T-helper 17 cell (primary cell): ENCODE measurements at regions not wholly inside any gene's neighbourhood (a gene's known extent, or its start where the extent isn't known, plus 50 kb on each side); places are given as distances from the start of the nearest gene placed in this dataset.

Experiments used
- ATAC-seq: fragments of 150-1000 bp; cut with Tn5 transposase; 2 replicates; pipeline ENCODE4 v1.10.0; 2021; ENCODE audit warnings: mild to moderate bottlenecking, moderate library complexity
- DNase-seq, 3 donors: peaks; one replicate each; pipeline versions ENCODE4 v3.0.0 to v3.0.0-alpha.2; 2020 to 2021
- H3K9me3 ChIP-seq: one replicate; pipeline ENCODE4 v1.7.0; 2013; ENCODE audit warnings: low read length, mild to moderate bottlenecking; ENCODE audit not compliant: control insufficient read depth, poor library complexity, severe bottlenecking
- H3K27ac Mint-ChIP-seq: one replicate; pipeline ENCODE4 v1.8.0; 2022; ENCODE audit warnings: mild to moderate bottlenecking, moderate library complexity, mixed read lengths
- H3K27me3 Mint-ChIP-seq: one replicate; pipeline ENCODE4 v1.8.0; 2022; ENCODE audit warnings: mixed read lengths
- H3K36me3 Mint-ChIP-seq: one replicate; pipeline ENCODE4 v1.8.0; 2022; ENCODE audit warnings: low read depth, mixed read lengths
- H3K4me1 Mint-ChIP-seq: one replicate; pipeline ENCODE4 v1.8.0; 2022; ENCODE audit warnings: mild to moderate bottlenecking, mixed read lengths
- H3K4me3 Mint-ChIP-seq: one replicate; pipeline ENCODE4 v1.8.0; 2022; ENCODE audit warnings: mild to moderate bottlenecking, moderate library complexity, mixed read lengths

DNA sequence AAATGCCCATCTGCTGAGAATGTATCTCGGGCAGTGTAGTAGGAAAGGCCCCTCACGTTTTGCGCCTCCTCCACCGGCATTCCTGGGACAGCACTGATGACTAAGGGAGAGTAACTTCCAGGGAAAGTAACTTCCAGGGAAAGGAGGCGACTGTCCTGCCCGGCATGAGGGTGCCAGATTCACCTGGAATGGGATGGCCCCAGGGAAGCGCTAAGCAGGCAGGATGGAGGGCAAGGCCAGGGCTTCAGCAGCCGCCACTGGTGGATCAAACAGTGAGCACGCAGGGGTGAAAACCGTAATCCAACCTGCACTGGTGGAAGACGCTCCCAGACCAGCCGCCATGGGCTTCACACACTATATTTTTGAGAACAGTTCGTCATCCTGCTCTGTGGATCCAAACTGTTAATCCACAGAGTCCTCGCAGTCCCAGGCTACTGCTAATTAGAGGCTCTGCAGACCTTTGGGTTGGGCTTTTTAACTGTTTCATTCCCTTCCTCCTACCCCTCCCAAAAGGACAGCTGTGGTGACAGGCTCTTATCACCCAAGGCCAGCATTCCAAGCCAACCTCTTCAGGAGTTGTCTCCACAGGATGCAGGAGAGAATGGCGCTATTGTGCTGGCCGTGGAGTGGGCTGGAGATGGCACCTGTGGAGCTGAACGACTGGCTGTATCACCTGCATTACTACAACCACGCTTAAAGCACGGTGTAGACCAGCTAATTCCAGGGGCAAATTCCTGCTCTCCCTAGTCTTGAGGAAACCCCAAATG, 178.9 kb downstream of the DLL1 start:
- no peak overlapping the region for H3K27ac Mint-ChIP-seq
- H3K9me3 ChIP-seq = no peaks in the 10 kb centered on the region
- no peak overlapping the region for H3K4me3 Mint-ChIP-seq
- H3K4me1 Mint-ChIP-seq = peaks cover 5% of the 10 kb centered on the region
- DNase-seq (no peak), ATAC-seq (no peak)
- H3K27me3 Mint-ChIP-seq = peaks cover 24% of the 10 kb centered on the region
- no peaks in the 10 kb centered on the region for H3K36me3 Mint-ChIP-seq

DNA sequence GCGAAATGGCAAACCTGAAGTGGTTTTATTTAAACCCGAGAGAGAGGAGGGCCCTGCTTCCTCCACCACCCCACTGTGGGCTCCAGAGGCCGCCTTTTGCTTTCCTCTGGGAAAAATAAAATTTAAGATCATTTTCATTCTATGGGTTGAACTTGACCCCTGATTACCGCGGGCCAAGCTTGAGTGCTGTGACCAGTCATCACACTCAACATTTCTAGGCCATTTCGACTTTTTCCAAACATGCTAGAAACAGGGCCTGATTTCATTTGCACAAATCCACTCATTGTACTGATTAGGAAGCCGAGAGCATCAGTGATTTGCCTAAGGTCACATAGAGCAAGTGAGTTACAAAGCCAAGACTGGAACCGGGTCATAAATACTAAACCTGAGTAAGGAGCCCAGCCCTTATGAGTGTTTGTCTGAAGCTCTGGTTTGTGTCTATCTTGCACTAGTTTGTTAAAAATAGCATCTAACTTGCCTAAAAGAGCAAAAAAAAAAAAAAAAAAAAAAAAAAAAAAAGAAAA, 179.7 kb downstream of the DLL1 start:
- Mint-ChIP-seq H3K27ac (no peak overlapping the region), H3K4me1 (peaks cover 5% of the 10 kb centered on the region), H3K36me3 (no peaks in the 10 kb centered on the region), H3K27me3 (peaks cover 28% of the 10 kb centered on the region), H3K4me3 (no peak overlapping the region)
- no peak for DNase-seq
- ATAC-seq = no peak
- H3K9me3 ChIP-seq = no peaks in the 10 kb centered on the region

- ATAC-seq (no peak), DNase-seq (no peak)
- H3K27me3 Mint-ChIP-seq = peaks cover 28% of the 10 kb centered on the region
- no peak overlapping the region for H3K27ac Mint-ChIP-seq
- H3K4me1 Mint-ChIP-seq = peaks cover 5% of the 10 kb centered on the region
- no peaks in the 10 kb centered on the region for H3K36me3 Mint-ChIP-seq
- H3K9me3 ChIP-seq = no peaks in the 10 kb centered on the region
- no peak overlapping the region for H3K4me3 Mint-ChIP-seq
These were observed 180.4 kb downstream of the DLL1 start for GRCh38 chr6:170110201-170111140.

DNA sequence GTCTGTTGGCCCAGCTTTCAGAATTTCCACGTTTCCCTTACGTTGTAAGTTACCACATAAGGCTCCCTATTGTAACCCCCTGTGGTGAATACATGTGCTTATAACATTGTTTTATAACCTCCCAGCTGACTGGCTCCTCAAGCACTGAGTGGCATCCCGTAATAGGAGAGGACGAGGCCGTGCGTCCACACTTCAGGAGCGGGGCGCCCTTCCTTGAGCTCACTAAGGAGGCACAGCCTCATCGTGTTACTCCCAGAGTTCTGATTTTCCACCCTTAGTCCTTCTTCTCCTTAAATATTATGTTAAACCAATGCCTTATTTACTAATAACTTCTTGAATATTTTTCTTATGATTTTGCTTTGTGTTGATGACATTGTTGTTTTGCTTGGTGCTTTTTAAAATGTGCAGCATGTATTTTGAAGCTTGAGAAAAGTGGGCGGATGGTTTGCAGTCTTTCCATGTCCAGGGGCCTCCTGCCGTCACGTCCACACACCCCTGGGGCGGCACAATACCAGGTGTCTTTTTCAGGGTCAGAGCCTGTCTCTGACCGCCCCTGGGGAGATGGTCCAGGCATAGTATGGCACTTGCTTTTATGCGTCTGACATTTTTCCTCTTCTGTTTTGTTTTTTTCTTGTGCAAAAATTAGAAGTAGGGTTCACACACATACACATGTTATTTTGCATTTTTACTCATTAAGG, 181.8 kb downstream of the DLL1 start:
- no peak for DNase-seq
- H3K9me3 ChIP-seq = no peaks in the 10 kb centered on the region
- Mint-ChIP-seq H3K36me3 (no peaks in the 10 kb centered on the region), H3K27me3 (peaks cover 33% of the 10 kb centered on the region), H3K4me3 (no peak overlapping the region), H3K4me1 (peaks cover 2% of the 10 kb centered on the region), H3K27ac (no peak overlapping the region)
- ATAC-seq = no peak

- DNase-seq (no peak), ATAC-seq (no peak)
- H3K9me3 ChIP-seq = no peaks in the 10 kb centered on the region
- no peaks in the 10 kb centered on the region for H3K36me3 Mint-ChIP-seq
- H3K27ac Mint-ChIP-seq = no peak overlapping the region
- peaks cover 1% of the 10 kb centered on the region for H3K4me1 Mint-ChIP-seq
- H3K4me3 Mint-ChIP-seq = no peak overlapping the region
- H3K27me3 Mint-ChIP-seq = peaks cover 33% of the 10 kb centered on the region
These were observed 182.4 kb downstream of the DLL1 start for GRCh38 chr6:170108456-170108855.

- H3K4me1 Mint-ChIP-seq = no peaks in the 10 kb centered on the region
- DNase-seq (no peak), ATAC-seq (no peak)
- H3K4me3 Mint-ChIP-seq = no peak overlapping the region
- no peak overlapping the region for H3K27ac Mint-ChIP-seq
- no peaks in the 10 kb centered on the region for H3K36me3 Mint-ChIP-seq
- peaks cover 33% of the 10 kb centered on the region for H3K27me3 Mint-ChIP-seq
- H3K9me3 ChIP-seq = no peaks in the 10 kb centered on the region
These were observed 183.2 kb downstream of the DLL1 start for GRCh38 chr6:170107606-170108222.

DNA sequence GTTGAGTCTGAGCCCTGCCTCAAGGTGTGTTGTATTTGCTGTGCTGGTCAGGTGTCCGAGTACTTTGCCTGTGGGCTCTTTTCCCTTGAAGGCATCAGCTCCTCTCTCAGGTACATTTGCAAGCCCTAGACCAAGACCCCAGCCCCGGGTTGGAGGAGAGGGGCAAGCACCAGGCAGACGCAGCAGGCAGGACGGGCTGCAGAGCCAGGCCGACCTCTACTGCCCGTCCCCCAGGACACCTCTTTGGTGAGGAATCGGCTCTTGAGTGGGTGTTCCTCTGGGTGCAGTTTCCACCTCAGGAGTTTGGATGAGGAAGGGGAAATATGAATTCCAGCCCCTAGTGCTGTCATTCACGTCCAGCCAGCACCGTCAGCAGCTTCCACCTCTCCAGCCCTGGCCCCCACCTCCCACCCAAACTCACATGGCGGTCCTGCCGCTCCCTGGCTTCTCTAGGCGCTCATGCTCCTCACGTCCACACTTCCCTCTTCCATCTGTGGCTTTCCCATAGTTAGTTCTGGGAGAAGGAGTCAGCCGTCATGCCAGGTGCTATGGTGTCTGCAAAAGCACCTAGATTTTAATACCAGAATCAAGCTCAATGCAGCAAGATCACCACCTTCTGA, 183.9 kb downstream of the DLL1 start:
- Mint-ChIP-seq H3K27ac (no peak overlapping the region), H3K4me3 (no peak overlapping the region), H3K36me3 (no peaks in the 10 kb centered on the region), H3K27me3 (peaks cover 33% of the 10 kb centered on the region), H3K4me1 (no peaks in the 10 kb centered on the region)
- ATAC-seq = no peak
- DNase-seq = no peak
- no peaks in the 10 kb centered on the region for H3K9me3 ChIP-seq

DNA sequence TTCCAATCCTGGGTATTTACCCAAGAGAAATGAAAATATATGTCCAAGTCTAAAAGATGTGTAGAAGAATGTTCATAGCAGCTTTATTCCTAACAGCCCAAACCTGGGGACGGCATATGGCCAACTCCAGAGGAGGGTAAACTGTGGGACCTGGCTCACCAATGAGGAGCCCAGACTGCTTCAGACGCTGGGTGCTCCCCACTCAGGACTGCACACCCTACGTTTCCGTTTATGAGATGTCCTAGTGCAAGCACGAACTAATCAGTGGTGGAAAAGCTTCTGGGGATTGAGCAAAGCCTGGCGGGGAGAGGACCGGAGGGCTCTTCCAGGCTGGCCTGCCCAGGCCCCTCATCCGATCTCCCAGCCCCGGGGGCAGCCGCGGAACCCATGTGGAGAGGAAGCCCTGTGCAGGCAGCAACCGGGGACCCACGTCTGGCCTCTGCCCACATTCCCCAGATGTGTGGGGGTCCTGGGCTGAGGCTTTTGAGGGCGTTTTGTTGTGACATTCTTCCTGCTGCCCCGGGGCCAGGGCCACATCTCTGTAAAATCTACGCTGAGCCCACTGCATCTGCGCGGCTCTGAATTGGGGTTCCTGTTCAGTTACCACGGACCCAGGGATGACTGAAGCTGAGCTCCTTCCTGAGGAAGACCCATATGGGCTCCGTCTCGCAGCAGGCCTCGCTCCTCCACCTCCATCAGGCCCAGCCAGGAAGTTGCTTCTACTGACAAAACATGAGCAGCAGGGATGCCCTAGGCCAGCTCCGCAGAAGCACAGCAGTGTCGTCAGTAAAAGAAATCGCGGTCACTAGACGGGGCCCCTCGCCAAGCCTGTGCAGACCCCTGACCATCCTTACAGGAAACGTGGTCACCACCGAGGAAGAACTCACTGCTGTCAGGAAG, 188.0 kb downstream of the DLL1 start:
- H3K4me3 Mint-ChIP-seq = no peak overlapping the region
- no peaks in the 10 kb centered on the region for H3K4me1 Mint-ChIP-seq
- no peaks in the 10 kb centered on the region for H3K9me3 ChIP-seq
- H3K27me3 Mint-ChIP-seq = peaks cover 22% of the 10 kb centered on the region
- DNase-seq = no peak
- H3K27ac Mint-ChIP-seq = no peak overlapping the region
- ATAC-seq = no peak
- no peaks in the 10 kb centered on the region for H3K36me3 Mint-ChIP-seq

GRCh38 chr6:170102038-170102437, 188.8 kb downstream of the DLL1 start:
- no peak overlapping the region for H3K4me3 Mint-ChIP-seq
- H3K27me3 Mint-ChIP-seq = peaks cover 21% of the 10 kb centered on the region
- no peaks in the 10 kb centered on the region for H3K36me3 Mint-ChIP-seq
- no peak for ATAC-seq
- no peaks in the 10 kb centered on the region for H3K4me1 Mint-ChIP-seq
- no peak for DNase-seq
- no peaks in the 10 kb centered on the region for H3K9me3 ChIP-seq
- no peak overlapping the region for H3K27ac Mint-ChIP-seq

DNA sequence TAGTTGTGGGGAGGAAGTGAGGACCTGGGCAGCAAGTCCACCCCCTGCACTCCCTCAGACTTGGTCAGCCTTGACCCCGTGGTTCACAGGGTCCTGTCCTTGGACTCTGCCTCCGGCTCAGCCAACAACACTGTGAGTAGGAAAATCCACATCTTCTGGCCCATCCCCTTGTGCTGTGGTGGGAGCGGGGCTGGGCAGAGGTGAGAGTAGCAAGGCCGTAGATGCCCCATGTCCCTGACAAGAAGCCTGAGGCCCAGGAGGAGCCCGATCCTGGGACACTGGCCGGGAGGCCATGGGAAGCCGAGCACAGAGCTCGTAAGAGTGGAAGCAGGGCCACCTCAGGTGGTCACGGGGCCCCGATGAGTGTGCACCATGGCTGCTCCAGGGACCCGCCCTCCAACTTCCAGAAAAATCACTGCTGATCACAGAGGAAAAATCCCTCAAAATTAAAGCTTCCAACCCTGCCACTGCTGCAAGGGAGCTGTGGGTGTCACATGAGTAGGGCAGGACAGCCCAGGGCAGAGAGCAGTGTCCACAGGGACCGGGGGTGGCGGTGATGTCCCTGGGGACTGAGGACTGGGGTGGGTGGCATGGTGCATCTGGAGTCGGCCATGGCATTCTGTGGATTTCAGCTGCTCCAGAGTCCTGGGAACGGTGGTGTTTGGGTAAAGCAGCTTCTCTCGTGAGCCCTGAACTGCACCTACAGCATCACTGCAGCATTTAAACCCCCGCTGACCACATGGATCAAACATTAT, 189.4 kb downstream of the DLL1 start:
- no peaks in the 10 kb centered on the region for H3K36me3 Mint-ChIP-seq
- H3K4me3 Mint-ChIP-seq = no peak overlapping the region
- H3K27me3 Mint-ChIP-seq = peaks cover 22% of the 10 kb centered on the region
- no peak overlapping the region for H3K27ac Mint-ChIP-seq
- DNase-seq (no peak), ATAC-seq (no peak)
- H3K9me3 ChIP-seq = no peaks in the 10 kb centered on the region
- no peaks in the 10 kb centered on the region for H3K4me1 Mint-ChIP-seq

GRCh38 chr6:170100046-170100445, 190.8 kb downstream of the DLL1 start:
- ATAC-seq (no peak), DNase-seq (no peak)
- no peaks in the 10 kb centered on the region for H3K9me3 ChIP-seq
- Mint-ChIP-seq H3K4me3 (no peak overlapping the region), H3K27ac (no peak overlapping the region), H3K4me1 (peaks cover 2% of the 10 kb centered on the region), H3K27me3 (peaks cover 30% of the 10 kb centered on the region), H3K36me3 (no peaks in the 10 kb centered on the region)
